ENCODE measurements at regions not wholly inside any gene's neighbourhood (a gene's known extent, or its start where the extent isn't known, plus 50 kb on each side); places are given as distances from the start of the nearest gene placed in this dataset.

GRCh38 chr5:130290219-130290618 lies 386.0 kb downstream of the CHSY3 start:
- no peak for DNase-seq

- DNase-seq: no peak
Measured at GRCh38 chr5:130289132-130290088, 385.1 kb downstream of the CHSY3 start.

- DNase-seq: no peak
Measured at GRCh38 chr5:130287438-130287837, 383.2 kb downstream of the CHSY3 start.

- DNase-seq: no peak
Measured at GRCh38 chr5:130286971-130287370, 382.7 kb downstream of the CHSY3 start.

- no peak for DNase-seq
Measured at GRCh38 chr5:130282049-130282448, 377.8 kb downstream of the CHSY3 start.

- no peak for DNase-seq
Measured at GRCh38 chr5:130280528-130281217, 376.4 kb downstream of the CHSY3 start.

- no peak for DNase-seq
Measured at GRCh38 chr5:130279386-130279785, 375.1 kb downstream of the CHSY3 start.

GRCh38 chr5:130278136-130278535 lies 373.9 kb downstream of the CHSY3 start:
- DNase-seq: no peak

- DNase-seq: no peak
Measured at GRCh38 chr5:130277522-130277921, 373.3 kb downstream of the CHSY3 start.

- no peak for DNase-seq
Measured at GRCh38 chr5:130277002-130277401, 372.7 kb downstream of the CHSY3 start.

- DNase-seq: no peak
Measured at GRCh38 chr5:130272837-130273236, 368.6 kb downstream of the CHSY3 start.

GRCh38 chr5:130270786-130271185 lies 366.5 kb downstream of the CHSY3 start:
- DNase-seq: no peak

GRCh38 chr5:130268489-130268888 lies 364.2 kb downstream of the CHSY3 start:
- no peak for DNase-seq

- no peak for DNase-seq
Measured at GRCh38 chr5:130267926-130268325, 363.7 kb downstream of the CHSY3 start.

- no peak for DNase-seq
Measured at GRCh38 chr5:130260481-130260880, 356.2 kb downstream of the CHSY3 start.

- DNase-seq: no peak
Measured at GRCh38 chr5:130251931-130252330, 347.7 kb downstream of the CHSY3 start.

GRCh38 chr5:130243641-130244040 lies 339.4 kb downstream of the CHSY3 start:
- DNase-seq: no peak

GRCh38 chr5:130237721-130238120 lies 333.5 kb downstream of the CHSY3 start:
- DNase-seq: no peak

Data from activated CD8-positive, alpha-beta memory T cell treated with anti-CD3 and anti-CD28 coated beads, Interleukin-2, amount 50 U/mL, for 4 hours (primary cell).